T-cell (primary cell): ENCODE measurements at regions not wholly inside any gene's neighbourhood (a gene's known extent, or its start where the extent isn't known, plus 50 kb on each side); places are given as distances from the start of the nearest gene placed in this dataset.

Experiments used
- ATAC-seq, 4 experiments: fragments of 200-7000 bp in 3 of 4; fragments of 150-1000 bp in 1 of 4; cut with Tn5 transposase; replicated peaks in 1 of 4; 1 replicate in 3 of 4; 2 replicates in 1 of 4; pipeline ENCODE4 v1.10.0; 2021; ENCODE audit warnings: moderate library complexity in 3 of 4, mild to moderate bottlenecking in 2 of 4, moderate number of reproducible peaks in 1 of 4
- CTCF ChIA-PET, 2 donors: fragments of 300-600 bp; sonication (Branson Sonifier 250); formaldehyde crosslinking; loops; one replicate each; lab custom pipeline; 2022; ENCODE audit warnings: antibody characterized with exemption in 2 of 2; lab: Charles Lee
- POLR2A ChIA-PET, 2 donors: fragments of 300-600 bp; sonication (Branson Sonifier 250); formaldehyde crosslinking; loops; one replicate each; lab custom pipeline; 2022; ENCODE audit warnings: antibody characterized with exemption in 2 of 2; lab: Charles Lee
- DNase-seq, 35 experiments: peaks; one replicate each; pipeline versions ENCODE4 v3.0.0 to v3.0.0-alpha.2; 2013 to 2023
- H3K27ac ChIP-seq: one replicate; pipeline ENCODE4 v1.5.1; 2013; ENCODE audit warnings: low read length
- H3K27me3 ChIP-seq, 2 experiments: replicated peaks in 1 of 2; 1 replicate in 1 of 2; 2 replicates in 1 of 2; pipeline versions ENCODE4 v1.6.1 to v1.7.0; 2013; ENCODE audit warnings: low read length in 1 of 2, mixed read lengths in 1 of 2; ENCODE audit not compliant: control insufficient read depth in 2 of 2, insufficient read depth in 2 of 2; ENCODE audit errors: extremely low read depth in 1 of 2
- H3K36me3 ChIP-seq, 2 donors: 1 replicate in 1 of 2; 2 replicates in 1 of 2; pipeline versions ENCODE4 v1.6.1 to v1.7.0; 2013; ENCODE audit warnings: low read length in 1 of 2; ENCODE audit not compliant: control insufficient read depth in 2 of 2, insufficient read depth in 1 of 2; ENCODE audit errors: extremely low read depth in 1 of 2
- H3K4me1 ChIP-seq, 2 experiments: 1 replicate in 1 of 2; 2 replicates in 1 of 2; pipeline versions ENCODE4 v1.6.1 to v1.7.0; 2013; ENCODE audit warnings: low read length in 2 of 2, mixed read lengths in 1 of 2; ENCODE audit not compliant: insufficient read depth in 2 of 2, control insufficient read depth in 1 of 2; ENCODE audit errors: extremely low read depth in 1 of 2
- H3K4me3 ChIP-seq, 2 donors: 1 replicate in 1 of 2; 2 replicates in 1 of 2; pipeline versions ENCODE4 v1.5.1 to v1.7.0; 2013; ENCODE audit warnings: mild to moderate bottlenecking in 2 of 2, low read length in 1 of 2, moderate library complexity in 1 of 2; ENCODE audit not compliant: control insufficient read depth in 1 of 2; ENCODE audit errors: extremely low read depth in 1 of 2
- H3K9me3 ChIP-seq: 2 replicates; pipeline ENCODE4 v1.7.0; 2013
- H3K27ac Mint-ChIP-seq, 2 donors: one replicate each; pipeline ENCODE4 v1.8.0; 2020 to 2021; ENCODE audit warnings: mild to moderate bottlenecking in 2 of 2, mixed read lengths in 2 of 2
- H3K27me3 Mint-ChIP-seq, 2 donors: one replicate each; pipeline ENCODE4 v1.8.0; 2021 to 2022; ENCODE audit warnings: mixed read lengths in 2 of 2
- H3K36me3 Mint-ChIP-seq: one replicate; pipeline ENCODE4 v1.8.0; 2021; ENCODE audit warnings: mixed read lengths
- H3K4me1 Mint-ChIP-seq, 3 donors: one replicate each; pipeline ENCODE4 v1.8.0; 2020 to 2022; ENCODE audit warnings: mixed read lengths in 3 of 3, mild to moderate bottlenecking in 1 of 3
- H3K4me3 Mint-ChIP-seq, 3 donors: one replicate each; pipeline ENCODE4 v1.8.0; 2020 to 2022; ENCODE audit warnings: mild to moderate bottlenecking in 3 of 3, mixed read lengths in 3 of 3, moderate library complexity in 3 of 3
- H3K9me3 Mint-ChIP-seq, 3 donors: one replicate each; pipeline ENCODE4 v1.8.0; 2020 to 2022; ENCODE audit warnings: mixed read lengths in 3 of 3
- WGBS: methylation state at CpG from one replicate; pipeline ENCODE4 v1.1.5; 2013; ENCODE audit warnings: missing lambda C conversion rate; ENCODE audit not compliant: insufficient coverage; 5-methylcytosine and 5-hydroxymethylcytosine counted together

- POLR2A ChIA-PET, result no interaction called here
- H3K4me3 Mint-ChIP-seq, result no peak overlapping the region
- ATAC-seq (no peak), DNase-seq (no peak)
- no peaks in the 10 kb centered on the region for H3K4me1 Mint-ChIP-seq
- no peak overlapping the region for H3K27ac ChIP-seq
- H3K36me3 Mint-ChIP-seq, result no peaks in the 10 kb centered on the region
- no peaks in the 10 kb centered on the region for H3K9me3 ChIP-seq
- 90% methylated on average over 1 of the region's 6 CpGs for WGBS
- H3K27ac Mint-ChIP-seq, result no peak overlapping the region
- no peaks in the 10 kb centered on the region for H3K36me3 ChIP-seq
- H3K4me3 ChIP-seq, result no peak overlapping the region
- no peaks in the 10 kb centered on the region for H3K4me1 ChIP-seq
- peaks cover 3 to 10% of the 10 kb centered on the region in 2 donors for H3K27me3 Mint-ChIP-seq
- peaks cover 0 to 9% of the 10 kb centered on the region in 2 experiments for H3K27me3 ChIP-seq
- no peaks in the 10 kb centered on the region for H3K9me3 Mint-ChIP-seq
- CTCF ChIA-PET, result interaction anchor here in 1 of 2 donors (0.7 kb wide), 1 partner anchor 887 kb away, joined by 3 read pairs; no protein-coding TSS in a partner anchor
These were observed 170.8 kb downstream of the NUFIP1 start for GRCh38 chr13:44818428-44818827.

DNA sequence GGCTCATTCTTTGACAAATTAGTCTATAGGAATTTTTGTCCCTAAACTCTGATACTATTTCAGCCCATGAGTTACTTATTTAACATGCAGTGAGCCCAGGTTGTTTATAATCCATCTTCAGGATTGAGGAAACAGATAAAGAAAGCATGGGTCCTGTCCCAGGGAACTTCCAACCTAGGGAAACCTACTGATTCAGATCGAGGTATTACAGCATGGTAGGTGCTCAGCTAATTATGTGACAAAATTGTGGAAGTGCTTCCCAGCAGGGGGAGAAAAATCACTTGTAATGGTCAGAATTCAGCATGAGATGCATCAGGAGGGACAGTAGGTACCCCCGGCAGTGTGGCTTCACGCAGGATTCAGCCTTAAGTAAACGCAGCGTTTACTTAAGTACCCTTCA lies 171.3 kb downstream of the NUFIP1 start:
- H3K27me3 Mint-ChIP-seq, result peaks cover 3 to 10% of the 10 kb centered on the region in 2 donors

DNA sequence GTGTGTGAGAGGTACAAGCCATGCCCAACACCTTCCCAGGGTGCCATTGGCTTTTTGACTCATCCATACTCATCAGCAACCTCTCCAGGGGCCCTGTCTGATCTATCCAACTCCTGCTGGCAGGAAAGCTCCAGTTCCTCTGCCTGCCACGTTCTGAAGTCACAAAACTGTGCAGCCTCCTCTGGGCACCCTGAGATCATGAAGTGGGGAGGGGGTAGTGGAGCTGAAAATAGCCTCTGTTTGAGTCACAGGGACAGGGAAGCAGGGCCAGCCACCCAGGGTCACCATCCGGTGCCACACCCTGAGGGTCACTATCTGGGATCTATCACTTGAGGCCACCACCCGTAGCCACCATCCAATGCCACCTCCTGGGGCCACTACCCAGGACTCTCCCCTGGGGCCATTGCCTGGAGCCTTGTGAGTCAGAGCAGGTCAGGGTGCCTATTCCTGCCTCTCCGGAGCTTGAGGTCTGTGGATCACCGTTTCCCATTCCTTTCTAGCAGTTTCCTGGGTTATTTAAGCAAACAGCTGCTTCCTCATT lies 172.1 kb downstream of the NUFIP1 start:
- Histone ChIP-seq H3K9me3 (no peaks in the 10 kb centered on the region), H3K4me3 (no peak overlapping the region), H3K4me1 (no peaks in the 10 kb centered on the region), H3K36me3 (no peaks in the 10 kb centered on the region), H3K27ac (no peak overlapping the region), H3K27me3 (peaks cover 0 to 9% of the 10 kb centered on the region in 2 experiments)
- DNase-seq (no peak), ATAC-seq (no peak)
- Mint-ChIP-seq H3K27me3 (peaks cover 3 to 10% of the 10 kb centered on the region in 2 donors), H3K27ac (no peak overlapping the region), H3K9me3 (no peaks in the 10 kb centered on the region), H3K4me3 (no peak overlapping the region), H3K4me1 (no peaks in the 10 kb centered on the region), H3K36me3 (no peaks in the 10 kb centered on the region)
- ChIA-PET POLR2A (interaction anchor here in 1 of 2 donors (0.7 kb wide), 1 partner anchor 33 kb away, joined by 11 read pairs; no protein-coding TSS in a partner anchor), CTCF (no interaction called here)
- 58% methylated on average over 4 of the region's 5 CpGs for WGBS

More for the DNA sequence above, 171.3 kb downstream of the NUFIP1 start:
- DNase-seq, result no peak
- Histone ChIP-seq H3K27me3 (peaks cover 0 to 9% of the 10 kb centered on the region in 2 experiments), H3K4me3 (no peak overlapping the region), H3K27ac (no peak overlapping the region), H3K4me1 (no peaks in the 10 kb centered on the region), H3K9me3 (no peaks in the 10 kb centered on the region), H3K36me3 (no peaks in the 10 kb centered on the region)
- 83% methylated on average over 4 of the region's 5 CpGs for WGBS
- Mint-ChIP-seq H3K4me3 (no peak overlapping the region), H3K4me1 (no peaks in the 10 kb centered on the region), H3K36me3 (no peaks in the 10 kb centered on the region), H3K27ac (no peak overlapping the region), H3K9me3 (no peaks in the 10 kb centered on the region)
- ChIA-PET CTCF (no interaction called here), POLR2A (no interaction called here)
- ATAC-seq, result no peak

GRCh38 chr13:44816701-44817100 lies 172.6 kb downstream of the NUFIP1 start:
- H3K27ac ChIP-seq, result no peak overlapping the region
- no peak for DNase-seq
- no peaks in the 10 kb centered on the region for H3K36me3 ChIP-seq
- CTCF ChIA-PET, result no interaction called here
- H3K4me1 ChIP-seq, result no peaks in the 10 kb centered on the region
- Mint-ChIP-seq H3K4me3 (no peak overlapping the region), H3K9me3 (no peaks in the 10 kb centered on the region), H3K36me3 (no peaks in the 10 kb centered on the region), H3K27me3 (peaks cover 3 to 10% of the 10 kb centered on the region in 2 donors), H3K4me1 (no peaks in the 10 kb centered on the region), H3K27ac (no peak overlapping the region)
- 80% methylated on average over 1 of the region's 1 CpG for WGBS
- peaks cover 0 to 8% of the 10 kb centered on the region in 2 experiments for H3K27me3 ChIP-seq
- POLR2A ChIA-PET, result interaction anchor here in 1 of 2 donors (0.7 kb wide), 1 partner anchor 32 kb away, joined by 11 read pairs; no protein-coding TSS in a partner anchor
- no peak overlapping the region for H3K4me3 ChIP-seq
- no peaks in the 10 kb centered on the region for H3K9me3 ChIP-seq
- no peak for ATAC-seq

DNA sequence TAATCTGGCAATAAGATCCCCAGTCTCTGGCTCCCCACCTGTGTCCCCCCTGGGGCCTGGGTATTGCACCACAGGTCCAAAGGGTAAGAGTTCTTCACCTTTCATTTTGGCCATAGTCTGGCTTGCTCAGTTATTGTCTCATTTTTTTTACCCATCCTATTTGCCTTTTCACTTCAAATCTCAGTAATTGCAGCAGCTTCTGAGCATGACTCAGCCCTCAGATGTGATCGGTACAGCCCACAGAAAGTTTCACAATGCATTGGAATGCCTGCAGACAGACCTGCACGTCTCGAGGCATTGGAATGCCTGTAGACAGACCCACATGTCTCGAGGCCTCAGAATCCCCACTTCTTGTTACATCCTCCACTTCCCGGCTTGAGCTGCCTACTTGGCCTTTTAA lies 173.6 kb downstream of the NUFIP1 start:
- Mint-ChIP-seq H3K9me3 (no peaks in the 10 kb centered on the region), H3K4me1 (no peaks in the 10 kb centered on the region), H3K4me3 (no peak overlapping the region), H3K36me3 (no peaks in the 10 kb centered on the region), H3K27ac (no peak overlapping the region), H3K27me3 (peaks cover 3 to 10% of the 10 kb centered on the region in 2 donors)
- Histone ChIP-seq H3K4me1 (no peaks in the 10 kb centered on the region), H3K9me3 (no peaks in the 10 kb centered on the region), H3K27me3 (peaks cover 0 to 8% of the 10 kb centered on the region in 2 experiments), H3K27ac (no peak overlapping the region), H3K36me3 (no peaks in the 10 kb centered on the region), H3K4me3 (no peak overlapping the region)
- ChIA-PET POLR2A (no interaction called here), CTCF (no interaction called here)
- ATAC-seq (no peak), DNase-seq (no peak)
- WGBS, result 22% methylated on average over 5 of the region's 5 CpGs

GRCh38 chr13:44814836-44815235 lies 174.4 kb downstream of the NUFIP1 start:
- H3K4me1 ChIP-seq, result no peaks in the 10 kb centered on the region
- H3K4me3 Mint-ChIP-seq, result no peak overlapping the region
- no peaks in the 10 kb centered on the region for H3K36me3 Mint-ChIP-seq
- no peaks in the 10 kb centered on the region for H3K9me3 ChIP-seq
- ChIA-PET POLR2A (no interaction called here), CTCF (interaction anchor here in 1 of 2 donors (0.6 kb wide), 1 partner anchor 966 kb away, joined by 4 read pairs; no protein-coding TSS in a partner anchor)
- DNase-seq (no peak), ATAC-seq (no peak)
- no peaks in the 10 kb centered on the region for H3K36me3 ChIP-seq
- H3K27me3 ChIP-seq, result peaks cover 0 to 8% of the 10 kb centered on the region in 2 experiments
- no peaks in the 10 kb centered on the region for H3K4me1 Mint-ChIP-seq
- H3K27ac ChIP-seq, result no peak overlapping the region
- no peak overlapping the region for H3K4me3 ChIP-seq
- H3K9me3 Mint-ChIP-seq, result no peaks in the 10 kb centered on the region
- H3K27ac Mint-ChIP-seq, result no peak overlapping the region
- H3K27me3 Mint-ChIP-seq, result peaks cover 3 to 10% of the 10 kb centered on the region in 2 donors
- 100% methylated on average over 1 of the region's 2 CpGs for WGBS
